HG03520 (cell line): ENCODE measurements at regions not wholly inside any gene's neighbourhood (a gene's known extent, or its start where the extent isn't known, plus 50 kb on each side); places are given as distances from the start of the nearest gene placed in this dataset.

Experiments used
- ATAC-seq: cut with Tn5 transposase; IDR thresholded peaks from one replicate; pipeline ENCODE4 v1.9.1; 2021; ENCODE audit warnings: mild to moderate bottlenecking, moderate library complexity; ENCODE audit not compliant: unreplicated experiment

- no peak for ATAC-seq
Measured at GRCh38 chr17:77409282-77410161, 268.8 kb downstream of the SEC14L1 start.

DNA sequence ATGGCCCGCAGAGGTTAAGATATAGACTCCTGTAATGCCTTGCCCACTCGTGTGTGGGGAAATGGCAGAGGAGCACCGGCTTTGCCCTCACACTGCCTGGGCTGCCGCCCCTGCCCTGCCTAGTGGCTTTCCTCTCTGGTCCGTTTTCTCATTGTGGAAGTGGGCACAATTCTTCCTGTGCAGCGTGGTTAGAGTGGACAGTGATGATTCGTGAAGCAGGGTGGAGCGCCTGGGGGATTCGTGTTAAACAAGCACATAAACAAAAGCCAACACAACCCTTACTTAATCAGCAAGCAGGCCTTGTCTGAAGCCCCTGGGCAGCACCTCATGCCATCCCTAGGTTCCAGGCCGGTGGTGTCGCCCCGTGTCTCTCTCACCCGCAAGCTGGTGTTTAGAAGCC is 269.7 kb downstream of the SEC14L1 start:
- ATAC-seq: no peak

- ATAC-seq: no peak
Measured at GRCh38 chr17:77414811-77415400, 274.1 kb downstream of the SEC14L1 start.

DNA sequence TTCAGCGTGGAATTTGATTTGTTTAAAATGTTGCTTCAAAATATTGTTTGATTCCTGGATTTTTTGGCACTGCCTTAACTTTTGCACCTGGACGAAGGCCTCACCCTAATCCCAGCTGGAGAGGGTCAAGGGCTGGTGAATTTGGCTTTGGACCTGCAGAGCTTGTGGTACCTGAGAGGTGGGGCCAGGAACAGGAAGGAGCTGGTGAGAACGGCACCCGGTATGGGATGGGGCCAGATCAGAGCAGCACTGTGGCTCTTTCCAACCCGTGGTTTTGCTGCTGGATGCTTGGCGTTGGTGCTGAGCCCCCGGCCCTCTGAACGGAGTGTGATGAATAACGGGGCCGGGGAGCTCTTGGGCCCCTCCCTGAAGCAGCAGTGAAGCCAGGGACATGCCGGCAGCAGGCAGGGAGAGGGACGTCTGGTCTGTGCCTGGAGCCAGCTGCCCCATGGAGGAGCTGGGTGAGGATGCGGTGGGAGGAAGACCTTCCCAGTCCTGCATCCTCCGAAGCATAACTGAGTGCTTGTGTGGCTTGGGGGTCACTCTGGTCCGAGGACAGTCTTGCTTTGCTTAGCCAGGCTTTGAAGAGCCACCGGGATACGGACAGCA is 275.4 kb downstream of the SEC14L1 start:
- ATAC-seq: no peak

GRCh38 chr17:77417575-77417974 is 276.8 kb downstream of the SEC14L1 start:
- no peak for ATAC-seq

DNA sequence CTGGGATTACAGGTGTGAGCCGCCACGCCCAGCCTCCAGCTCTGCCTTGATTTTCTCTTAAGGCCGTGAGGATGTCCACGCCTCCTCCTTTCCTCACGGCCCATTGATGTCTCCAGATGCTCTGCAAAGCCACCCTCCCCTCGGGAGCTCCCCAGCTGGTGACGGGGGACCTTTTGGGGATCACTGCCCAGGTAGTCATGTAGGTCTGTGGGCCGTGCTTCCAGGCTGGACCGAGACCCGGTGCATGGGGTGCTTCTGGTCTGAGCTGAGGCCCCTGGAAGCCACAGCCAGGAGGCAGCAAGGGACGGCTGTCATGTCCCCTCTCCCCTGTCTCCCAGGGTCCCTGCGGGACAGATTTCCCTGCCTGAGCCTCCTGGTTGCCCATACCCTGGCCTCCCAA is 277.8 kb downstream of the SEC14L1 start:
- no peak for ATAC-seq

DNA sequence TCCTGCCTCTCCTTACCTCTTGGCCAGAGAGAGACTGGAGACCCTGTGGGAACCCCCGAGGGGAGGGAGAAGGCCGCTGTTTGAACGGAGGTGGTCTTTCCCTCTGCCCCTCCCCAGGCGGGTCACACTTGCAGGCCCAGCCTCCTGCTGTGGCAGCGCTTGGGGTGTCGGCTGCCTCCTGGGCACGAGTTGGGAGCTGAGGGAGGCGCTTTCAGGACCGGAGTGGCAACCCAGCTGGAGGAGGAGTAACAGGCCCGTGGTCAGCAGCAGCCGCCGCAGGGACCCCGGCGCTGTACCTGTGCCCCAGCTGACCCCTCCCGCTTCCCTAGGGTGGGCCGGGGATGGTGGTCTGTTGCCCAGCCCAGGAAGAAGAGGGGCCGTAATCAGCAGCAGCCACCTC is 278.3 kb downstream of the SEC14L1 start:
- ATAC-seq: no peak

DNA sequence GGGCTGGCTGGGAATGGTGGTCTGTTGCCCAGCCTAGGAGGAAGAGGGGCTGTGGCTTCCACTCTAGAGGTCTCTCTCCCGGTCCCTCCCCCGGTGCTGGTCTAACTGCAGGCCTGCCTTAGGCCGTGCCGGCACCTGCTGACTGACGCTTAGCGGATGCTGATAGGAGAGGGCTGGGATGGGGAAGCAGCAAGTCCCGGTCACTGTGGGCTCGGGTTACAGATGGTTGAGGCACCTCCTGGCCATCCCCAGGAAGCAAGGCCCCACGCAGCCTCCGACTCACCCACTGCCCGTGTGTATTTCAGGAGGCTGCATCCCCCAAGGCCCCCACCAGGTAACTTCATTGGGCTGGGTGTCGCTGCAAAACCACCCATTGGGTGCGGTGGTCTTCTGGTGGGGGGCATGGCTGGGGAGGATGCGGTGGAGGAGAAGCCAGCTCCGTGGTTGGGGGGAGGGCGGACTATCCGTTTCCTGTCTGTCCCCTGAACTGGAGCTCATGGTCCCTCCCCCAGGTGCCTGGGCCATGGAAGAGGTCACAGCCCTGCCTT is 278.9 kb downstream of the SEC14L1 start:
- no peak for ATAC-seq

DNA sequence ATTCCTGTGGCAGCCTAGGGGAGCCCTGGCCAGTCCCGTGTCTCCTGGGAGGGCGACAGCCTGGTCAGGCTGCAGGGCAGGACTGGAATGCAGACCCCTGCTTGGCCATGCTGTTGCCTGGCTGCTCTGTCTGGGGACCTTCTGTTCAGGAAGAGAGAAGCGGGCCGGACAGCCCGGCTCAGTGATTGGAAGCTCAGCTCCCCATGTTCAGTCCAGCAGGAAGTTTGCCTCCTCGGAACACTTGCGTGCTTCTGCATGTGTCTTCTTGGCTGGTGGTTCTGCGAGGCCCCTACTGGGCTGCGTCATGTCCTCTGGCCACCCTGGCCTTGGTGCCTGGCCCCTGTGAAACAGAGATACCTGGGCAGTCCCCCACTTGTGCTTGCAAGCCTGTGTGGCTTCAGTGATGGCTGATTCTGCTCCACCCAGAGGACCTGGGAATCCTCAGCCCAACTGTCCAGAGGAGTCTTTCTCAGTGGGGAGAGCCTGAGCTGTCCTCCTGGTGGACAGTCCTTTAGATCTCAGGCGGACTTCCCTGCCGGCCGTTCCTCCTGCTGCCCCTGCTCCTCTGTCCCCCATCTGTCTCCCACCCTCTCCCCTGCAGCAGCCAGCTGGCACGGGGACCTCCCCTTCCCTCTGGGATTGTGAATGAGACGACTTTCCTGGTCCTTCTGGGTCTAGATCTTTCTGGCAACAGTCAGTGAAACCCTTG is 279.5 kb downstream of the SEC14L1 start:
- no peak for ATAC-seq

- no peak for ATAC-seq
Measured at GRCh38 chr17:77420804-77421629, 280.2 kb downstream of the SEC14L1 start.

DNA sequence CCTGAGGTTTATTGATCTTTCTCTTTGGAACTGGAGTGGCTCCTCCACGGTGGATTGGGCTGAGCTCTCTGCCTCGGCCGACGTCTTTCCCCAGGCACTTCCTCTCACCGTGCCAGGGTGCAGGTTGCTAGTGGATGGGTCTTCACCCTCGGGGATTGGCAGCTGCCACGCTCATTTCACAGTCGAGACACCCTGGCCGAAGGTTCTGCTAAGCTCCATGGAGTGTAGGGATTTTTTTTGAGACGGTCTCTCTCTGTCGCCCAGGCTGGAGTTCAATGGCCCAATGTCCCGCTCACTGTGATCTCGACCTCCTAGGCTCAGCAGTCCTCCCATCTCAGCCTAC is 280.8 kb downstream of the SEC14L1 start:
- ATAC-seq: no peak

DNA sequence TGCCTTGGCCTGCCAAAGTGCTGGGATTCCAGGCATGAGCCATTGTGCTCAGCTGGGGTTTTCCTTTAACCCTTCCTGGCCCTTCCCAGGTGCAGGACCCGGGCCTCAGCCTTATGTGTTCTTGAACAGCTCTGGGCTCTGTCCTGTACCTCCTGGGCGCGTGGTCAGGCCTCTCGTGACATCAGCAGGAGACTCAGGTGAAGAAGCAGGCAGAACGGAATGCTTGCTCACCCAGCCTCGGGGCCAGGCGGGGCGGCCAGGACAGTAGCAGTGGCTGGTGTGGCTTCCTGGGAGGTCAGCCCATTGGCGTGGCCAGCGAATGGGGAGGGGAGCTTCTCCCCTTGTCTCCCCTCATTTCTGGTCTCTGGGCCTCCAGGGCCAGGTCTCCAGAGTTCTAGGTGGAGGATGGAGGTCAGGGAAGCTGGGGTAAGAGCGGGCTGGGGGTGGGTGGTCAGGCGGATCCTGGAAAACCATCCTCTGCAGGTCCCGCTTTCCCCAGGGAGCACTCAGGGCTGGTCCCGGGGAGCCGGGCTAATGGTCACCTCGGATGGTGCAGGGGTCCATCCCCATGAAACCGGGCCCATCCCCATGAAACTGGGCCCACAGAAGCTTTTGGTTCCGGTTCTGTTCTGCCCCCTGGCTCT is 281.5 kb downstream of the SEC14L1 start:
- ATAC-seq: no peak

DNA sequence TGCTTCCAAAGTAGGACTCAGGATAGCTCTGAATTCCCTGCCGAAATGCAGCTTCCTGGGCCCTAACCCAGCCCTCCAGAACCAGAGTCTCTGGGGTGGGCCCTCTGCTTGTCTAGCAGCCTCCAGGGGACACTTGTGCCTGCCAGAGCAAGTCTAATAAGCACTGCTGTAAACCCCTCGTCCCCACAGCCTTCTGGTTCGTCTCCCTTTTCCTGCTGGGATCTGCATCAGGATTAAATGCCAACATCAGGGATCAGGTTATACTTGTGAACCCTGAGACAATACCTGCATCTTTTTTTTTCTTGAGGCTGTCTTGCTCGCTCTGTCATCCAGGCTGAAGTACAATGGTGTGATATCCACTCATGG is 282.0 kb downstream of the SEC14L1 start:
- no peak for ATAC-seq

GRCh38 chr17:77423589-77424451 is 283.1 kb downstream of the SEC14L1 start:
- no peak for ATAC-seq

- ATAC-seq: no peak
Measured at GRCh38 chr17:77424585-77425344, 284.0 kb downstream of the SEC14L1 start.

DNA sequence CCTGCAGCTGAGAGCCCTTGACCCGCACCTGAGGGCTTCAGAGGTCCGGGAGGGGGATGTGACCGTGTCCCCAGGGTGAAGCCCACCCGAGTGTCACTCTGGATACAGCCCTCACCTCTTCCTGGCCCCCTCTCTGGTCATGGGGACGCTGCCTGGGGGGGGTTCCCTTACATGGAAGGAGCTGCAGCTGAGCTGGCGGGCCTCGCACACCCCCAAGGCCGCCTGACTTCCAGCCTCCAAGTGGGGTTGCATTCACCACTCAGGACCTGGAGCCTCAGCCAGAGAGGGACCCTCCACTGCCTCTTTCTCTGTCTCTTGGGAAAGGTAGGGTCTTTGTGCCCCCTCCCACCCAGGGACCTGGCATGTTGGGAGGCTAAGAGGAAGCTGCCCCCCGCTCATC is 284.6 kb downstream of the SEC14L1 start:
- ATAC-seq: no peak

DNA sequence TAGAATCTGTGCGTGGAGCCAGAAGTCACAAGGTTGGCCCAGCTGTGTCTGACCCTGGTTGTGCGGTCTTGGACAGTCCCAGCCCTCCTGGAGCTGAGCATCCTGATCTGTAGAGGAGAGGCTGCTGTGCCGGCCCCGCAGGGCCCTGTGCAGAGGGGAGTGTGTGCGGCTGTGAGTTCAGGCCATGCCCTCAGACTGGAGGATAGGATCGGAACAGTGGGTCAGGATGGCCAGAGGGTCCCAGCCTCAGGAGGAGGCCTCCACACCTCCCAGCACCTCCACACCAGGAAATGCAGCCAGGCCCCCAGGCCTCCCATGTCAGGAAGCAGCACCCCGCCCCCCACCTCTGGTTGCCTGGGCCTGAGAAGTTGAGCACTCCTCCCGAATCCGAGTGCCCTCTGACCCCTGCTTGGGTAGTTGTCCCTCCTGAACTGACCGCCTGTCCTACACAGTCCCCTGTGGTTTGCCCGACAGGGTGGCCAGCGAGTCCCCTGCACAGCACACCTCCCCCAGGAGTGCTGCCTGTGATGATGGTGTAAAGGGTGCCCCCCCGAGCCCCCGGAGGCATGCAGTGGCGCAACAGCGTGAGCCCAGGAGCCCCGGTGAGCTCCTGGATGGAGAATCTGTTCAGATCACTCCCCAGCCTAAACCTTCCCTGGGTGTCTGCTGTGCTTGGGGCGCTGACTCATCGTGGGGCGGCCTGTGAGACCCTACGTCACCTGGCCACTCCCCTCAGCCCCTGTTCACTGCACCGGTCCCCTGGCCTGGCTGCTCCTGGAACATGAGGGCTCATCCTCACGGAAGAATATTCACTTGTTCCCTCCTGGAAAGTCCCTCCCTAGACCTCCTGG is 285.2 kb downstream of the SEC14L1 start:
- ATAC-seq: no peak
